ENCODE measurements at regions not wholly inside any gene's neighbourhood (a gene's known extent, or its start where the extent isn't known, plus 50 kb on each side); places are given as distances from the start of the nearest gene placed in this dataset.

GRCh38 chr3:106115557-106115956 is 246.7 kb upstream of the CBLB start:
- TF ChIP-seq POLR2AphosphoS5 (IDR thresholded peaks at IDR 0.05; ENCODE audit: low read depth) (no peak), CTCF (IDR thresholded peaks at IDR 0.05; ENCODE audit: insufficient read depth, low read length) (no peak), REST (IDR thresholded peaks at IDR 0.05; ENCODE audit: insufficient replicate concordance, low read depth) (no peak)

Measured in HL-60 (cell line).